Spleen (tissue), 7 donors: ENCODE measurements at regions not wholly inside any gene's neighbourhood (a gene's known extent, or its start where the extent isn't known, plus 50 kb on each side); places are given as distances from the start of the nearest gene placed in this dataset.

Experiments
- POLR2A ChIP-seq, 3 donors: fragments of 450-650 bp; IDR thresholded peaks; one replicate each; pipeline ENCODE4 v1.5.1; 2017; ENCODE audit warnings: antibody characterized with exemption in 3 of 3, mild to moderate bottlenecking in 1 of 3
- POLR2AphosphoS5 ChIP-seq, 3 donors: sonication (generic); formaldehyde crosslinking; IDR thresholded peaks; one replicate each; pipeline ENCODE4 v1.5.1; 2017; ENCODE audit warnings: antibody characterized with exemption in 3 of 3
- TF ChIP-seq, protein P1 (sequence below), 11 experiments: fragments of 200-600 bp in 7 of 11; fragments of 450-650 bp in 4 of 11; sonication (generic) in 4 of 11; IDR thresholded peaks in 8 of 11; conservative IDR thresholded peaks in 3 of 11; 1 replicate in 7 of 11; 2 replicates in 4 of 11; pipeline versions ENCODE4 v1.4.0 to v1.8.0; 2016 to 2021; ENCODE audit warnings: antibody characterized with exemption in 11 of 11, inconsistent platforms in 4 of 11, mild to moderate bottlenecking in 1 of 11
- donor health status: DM: no; HTN: no; CAD: no; lungs with moderate emphysema.
- donor health status: DM: no; HTN: no; CAD: no.
- donor health status: DM: no; HTN: no; CAD: no.

DNA sequence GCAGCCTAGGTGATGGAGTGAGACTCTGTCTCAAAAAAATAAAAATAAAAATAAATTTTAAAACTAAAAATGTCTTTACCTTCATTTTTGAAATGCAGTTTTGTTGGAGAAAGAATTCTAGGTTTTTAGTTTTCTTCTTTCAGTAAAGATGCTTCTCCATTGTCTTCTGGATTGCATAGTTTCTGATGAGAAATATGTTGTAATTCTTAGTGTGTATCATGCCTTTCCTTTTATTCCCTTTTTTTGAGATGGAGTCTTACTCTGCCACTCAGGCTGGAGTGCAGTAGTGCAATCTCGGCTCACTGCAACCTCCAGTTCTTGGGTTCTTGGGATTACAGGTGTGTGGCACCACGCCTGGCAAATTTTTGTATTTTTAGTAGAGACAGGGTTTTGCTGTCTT, 130.0 kb upstream of the FBXO11 start:
- TF ChIP-seq, protein P1, sequence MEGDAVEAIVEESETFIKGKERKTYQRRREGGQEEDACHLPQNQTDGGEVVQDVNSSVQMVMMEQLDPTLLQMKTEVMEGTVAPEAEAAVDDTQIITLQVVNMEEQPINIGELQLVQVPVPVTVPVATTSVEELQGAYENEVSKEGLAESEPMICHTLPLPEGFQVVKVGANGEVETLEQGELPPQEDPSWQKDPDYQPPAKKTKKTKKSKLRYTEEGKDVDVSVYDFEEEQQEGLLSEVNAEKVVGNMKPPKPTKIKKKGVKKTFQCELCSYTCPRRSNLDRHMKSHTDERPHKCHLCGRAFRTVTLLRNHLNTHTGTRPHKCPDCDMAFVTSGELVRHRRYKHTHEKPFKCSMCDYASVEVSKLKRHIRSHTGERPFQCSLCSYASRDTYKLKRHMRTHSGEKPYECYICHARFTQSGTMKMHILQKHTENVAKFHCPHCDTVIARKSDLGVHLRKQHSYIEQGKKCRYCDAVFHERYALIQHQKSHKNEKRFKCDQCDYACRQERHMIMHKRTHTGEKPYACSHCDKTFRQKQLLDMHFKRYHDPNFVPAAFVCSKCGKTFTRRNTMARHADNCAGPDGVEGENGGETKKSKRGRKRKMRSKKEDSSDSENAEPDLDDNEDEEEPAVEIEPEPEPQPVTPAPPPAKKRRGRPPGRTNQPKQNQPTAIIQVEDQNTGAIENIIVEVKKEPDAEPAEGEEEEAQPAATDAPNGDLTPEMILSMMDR (IDR thresholded peaks at IDR 0.05 in 8 of 11, conservative IDR thresholded peaks at IDR 0.05 in 3 of 11): no peak
- no peak for TF ChIP-seq POLR2AphosphoS5 (IDR thresholded peaks at IDR 0.05)
- no peak for TF ChIP-seq POLR2A (IDR thresholded peaks at IDR 0.05)
